ENCODE measurements at regions not wholly inside any gene's neighbourhood (a gene's known extent, or its start where the extent isn't known, plus 50 kb on each side); places are given as distances from the start of the nearest gene placed in this dataset.

DNA sequence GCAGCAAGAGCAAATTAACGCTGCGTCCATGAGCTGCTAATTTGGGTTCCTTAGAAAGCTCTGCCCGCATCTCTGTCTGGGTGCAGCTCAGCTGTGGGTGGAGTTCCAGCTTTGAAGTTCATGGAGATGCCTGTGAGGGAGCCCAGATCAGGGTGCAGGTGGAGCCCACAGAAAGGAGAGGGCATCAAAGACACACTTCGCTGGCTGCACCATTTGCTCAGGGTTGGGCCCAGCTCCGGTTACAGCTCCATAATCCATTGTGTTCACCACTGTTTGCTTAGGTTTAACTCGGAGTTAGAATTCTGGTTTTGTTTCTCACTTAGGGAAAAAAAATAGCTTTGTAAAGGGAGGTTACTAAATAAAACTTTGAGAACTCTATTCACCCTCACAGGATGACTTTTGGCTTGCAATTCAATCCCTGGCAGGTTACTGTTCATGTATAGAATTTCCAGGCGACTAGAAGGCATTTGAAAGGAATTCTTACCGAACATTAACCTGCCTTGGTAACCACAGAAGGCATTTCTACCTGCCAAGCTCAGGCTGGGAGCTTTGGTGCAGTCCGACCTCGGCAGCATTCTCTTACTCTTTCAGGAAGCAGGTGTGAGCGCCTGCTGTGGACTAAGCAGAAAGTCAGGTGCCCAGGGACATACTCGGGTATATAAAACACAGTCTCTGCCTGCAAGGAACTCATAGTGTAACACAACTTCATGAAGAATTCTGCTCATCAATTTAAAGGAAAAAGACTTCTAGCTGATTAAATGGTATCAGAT is 179.5 kb upstream of the RNF32 start:
- TF ChIP-seq, protein P1, sequence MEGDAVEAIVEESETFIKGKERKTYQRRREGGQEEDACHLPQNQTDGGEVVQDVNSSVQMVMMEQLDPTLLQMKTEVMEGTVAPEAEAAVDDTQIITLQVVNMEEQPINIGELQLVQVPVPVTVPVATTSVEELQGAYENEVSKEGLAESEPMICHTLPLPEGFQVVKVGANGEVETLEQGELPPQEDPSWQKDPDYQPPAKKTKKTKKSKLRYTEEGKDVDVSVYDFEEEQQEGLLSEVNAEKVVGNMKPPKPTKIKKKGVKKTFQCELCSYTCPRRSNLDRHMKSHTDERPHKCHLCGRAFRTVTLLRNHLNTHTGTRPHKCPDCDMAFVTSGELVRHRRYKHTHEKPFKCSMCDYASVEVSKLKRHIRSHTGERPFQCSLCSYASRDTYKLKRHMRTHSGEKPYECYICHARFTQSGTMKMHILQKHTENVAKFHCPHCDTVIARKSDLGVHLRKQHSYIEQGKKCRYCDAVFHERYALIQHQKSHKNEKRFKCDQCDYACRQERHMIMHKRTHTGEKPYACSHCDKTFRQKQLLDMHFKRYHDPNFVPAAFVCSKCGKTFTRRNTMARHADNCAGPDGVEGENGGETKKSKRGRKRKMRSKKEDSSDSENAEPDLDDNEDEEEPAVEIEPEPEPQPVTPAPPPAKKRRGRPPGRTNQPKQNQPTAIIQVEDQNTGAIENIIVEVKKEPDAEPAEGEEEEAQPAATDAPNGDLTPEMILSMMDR (IDR thresholded peaks at IDR 0.05 in 8 of 11, conservative IDR thresholded peaks at IDR 0.05 in 3 of 11): no peak
- TF ChIP-seq POLR2AphosphoS5 (IDR thresholded peaks at IDR 0.05) (no peak), POLR2A (IDR thresholded peaks at IDR 0.05) (no peak)
